HG02852 (cell line): ENCODE measurements at regions not wholly inside any gene's neighbourhood (a gene's known extent, or its start where the extent isn't known, plus 50 kb on each side); places are given as distances from the start of the nearest gene placed in this dataset.

Experiments used
- ATAC-seq: cut with Tn5 transposase; IDR thresholded peaks from one replicate; pipeline ENCODE4 v1.9.1; 2021; ENCODE audit warnings: mild to moderate bottlenecking, moderate library complexity; ENCODE audit not compliant: unreplicated experiment

DNA sequence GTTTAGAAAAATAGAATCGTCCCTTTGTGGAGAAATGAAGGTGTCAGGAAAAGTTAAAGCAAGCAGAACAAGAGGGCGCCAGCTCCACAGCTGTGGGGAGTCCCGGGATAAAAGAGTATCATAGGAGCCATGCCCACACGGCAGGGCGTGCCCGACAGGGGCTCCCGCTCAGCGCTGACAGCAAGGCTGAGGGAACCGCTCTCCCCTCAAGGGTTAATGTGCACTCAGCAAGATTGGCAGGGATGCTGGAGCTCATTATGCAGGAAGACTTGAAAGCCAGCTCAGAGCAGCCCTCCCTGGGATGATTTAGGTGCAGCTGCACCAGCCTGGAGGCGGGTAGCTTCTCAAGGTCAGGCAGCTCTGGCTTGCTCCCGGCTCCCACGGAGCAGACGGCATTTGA, 500.2 kb downstream of the EIPR1 start:
- ATAC-seq: no peak

DNA sequence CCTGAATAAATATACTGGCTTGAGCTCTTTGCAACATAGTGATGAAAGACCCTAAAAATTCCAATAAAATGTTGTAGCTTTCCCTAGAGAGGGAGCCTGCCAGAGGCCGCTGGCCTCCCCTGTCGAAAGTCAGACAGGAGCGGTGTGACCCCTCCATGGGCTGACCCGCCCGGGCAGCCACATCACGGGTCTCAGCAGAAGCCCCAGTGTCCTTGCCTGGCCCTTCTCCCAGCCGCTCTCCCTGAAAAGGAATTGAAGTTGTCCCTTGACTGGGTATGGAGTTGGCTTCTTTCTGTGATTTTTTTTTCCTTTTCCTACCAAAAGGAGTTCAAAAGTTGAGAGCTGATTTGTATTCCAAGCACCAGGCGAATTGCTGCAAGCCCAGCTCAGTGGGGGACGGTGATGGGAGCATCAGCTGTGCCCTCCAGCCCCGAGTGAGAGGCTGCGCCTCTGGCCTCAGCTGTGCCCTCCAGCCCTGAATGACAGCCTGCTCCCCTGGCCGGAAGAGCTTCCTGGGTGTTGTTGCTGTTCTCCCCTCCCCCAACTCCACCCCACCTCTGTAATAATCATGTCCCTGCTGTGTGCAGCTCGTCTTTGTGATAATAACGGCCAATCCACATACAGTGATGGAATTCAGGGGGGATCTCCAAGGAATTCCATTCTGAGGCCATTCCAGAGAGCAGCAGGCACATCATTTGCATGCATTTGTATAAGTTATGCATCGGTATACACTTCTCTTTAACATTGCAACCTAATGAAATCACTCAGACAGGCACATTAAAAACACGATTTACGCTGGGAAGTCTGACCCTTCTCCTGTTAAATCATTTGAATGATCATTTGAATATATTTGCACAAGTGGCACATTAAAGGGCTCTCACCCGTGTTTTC, 501.0 kb downstream of the EIPR1 start:
- ATAC-seq: no peak

DNA sequence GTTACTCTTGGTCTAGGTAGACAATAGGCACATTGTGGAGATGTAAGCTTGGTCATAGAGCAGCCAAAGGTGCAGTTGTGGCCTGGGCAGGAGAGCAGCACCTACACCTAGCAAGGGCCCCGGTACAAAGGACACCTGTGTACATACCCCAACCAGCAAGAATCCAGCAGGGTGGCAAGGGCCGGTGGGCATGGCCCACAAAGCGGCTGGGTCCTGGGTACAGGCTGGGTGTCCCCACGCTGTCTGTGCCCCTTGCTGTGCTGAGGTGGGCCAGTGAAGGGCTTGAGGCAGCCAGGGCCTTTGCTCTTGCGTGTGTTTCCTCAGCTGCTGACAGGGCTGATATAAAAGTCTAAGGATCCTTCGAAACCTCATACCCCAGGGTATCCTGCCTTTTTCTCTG, 501.8 kb downstream of the EIPR1 start:
- no peak for ATAC-seq

DNA sequence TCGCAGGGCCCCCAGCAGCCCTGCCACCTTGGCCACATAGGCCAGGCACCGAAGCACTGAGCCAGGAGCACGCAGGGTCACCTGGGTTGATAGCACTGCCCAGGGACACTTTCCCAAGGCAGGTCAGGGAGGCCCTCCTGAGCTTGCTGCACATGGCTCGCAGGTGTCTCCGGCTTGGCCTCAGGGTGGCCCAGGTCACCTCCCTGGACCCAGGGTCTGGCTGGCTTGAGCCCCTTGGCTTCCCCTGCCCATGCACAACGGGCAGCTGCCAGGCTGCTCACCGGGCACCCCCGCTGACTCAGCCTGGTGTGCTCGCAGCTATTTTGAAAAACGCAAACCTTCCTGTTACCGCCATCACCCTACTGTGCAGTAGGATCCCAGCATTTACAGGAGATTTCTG, 502.3 kb downstream of the EIPR1 start:
- no peak for ATAC-seq

DNA sequence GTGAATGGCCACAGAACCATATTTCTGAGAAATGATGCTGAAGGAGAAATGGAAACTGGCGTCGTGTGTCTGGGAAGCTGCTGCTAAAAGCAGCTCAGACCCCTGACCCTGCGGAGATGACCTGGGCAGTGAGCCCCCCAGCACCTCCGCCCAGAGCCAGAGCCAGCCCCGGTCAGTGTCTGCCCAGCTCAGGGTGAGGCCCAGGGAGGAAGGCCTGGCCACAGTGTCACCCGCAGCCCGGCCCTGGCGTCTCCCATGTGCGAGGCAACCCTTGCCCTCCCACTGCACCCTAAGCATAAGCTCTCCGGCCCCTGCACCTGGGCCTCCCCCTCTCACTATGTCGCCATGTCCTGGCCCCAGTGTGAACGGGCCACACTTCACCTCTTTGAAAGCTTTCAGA, 502.8 kb downstream of the EIPR1 start:
- no peak for ATAC-seq

DNA sequence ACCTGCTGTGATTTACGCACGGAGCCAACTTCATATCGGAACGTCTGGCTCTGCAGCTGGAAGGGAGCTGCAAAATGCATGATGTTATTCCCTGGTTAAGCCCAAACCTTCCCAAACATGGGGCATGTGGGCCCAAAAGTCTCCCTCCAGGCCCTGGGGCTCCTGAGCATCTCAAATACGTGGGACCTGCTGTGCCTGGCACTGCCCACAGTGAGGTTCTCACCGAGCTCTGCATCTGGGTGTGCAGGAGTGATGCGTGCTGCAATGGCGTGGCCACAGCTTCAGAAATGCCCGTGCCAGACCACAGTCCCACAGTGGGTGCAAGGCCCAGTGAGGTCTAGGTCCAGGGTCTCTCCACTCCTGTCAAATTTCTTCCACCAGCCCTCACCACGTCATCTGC, 503.3 kb downstream of the EIPR1 start:
- no peak for ATAC-seq

DNA sequence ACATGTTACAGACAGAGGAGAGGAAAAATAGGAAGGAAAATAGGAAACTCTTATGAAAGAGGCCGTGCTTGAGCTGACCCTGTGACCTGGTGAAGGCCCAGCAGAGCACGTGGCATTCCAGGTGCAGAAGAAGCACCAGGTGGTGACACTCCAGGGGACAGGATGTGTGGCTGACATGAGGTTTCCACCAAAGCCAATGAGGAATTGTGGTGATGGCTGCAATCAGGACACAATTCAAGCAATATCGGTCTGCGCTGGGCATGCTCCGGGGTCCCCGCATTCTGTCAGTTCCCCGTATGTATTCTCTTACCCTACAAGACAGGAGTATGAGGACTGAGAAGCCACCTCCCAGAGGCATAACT, 504.2 kb downstream of the EIPR1 start:
- ATAC-seq: no peak

DNA sequence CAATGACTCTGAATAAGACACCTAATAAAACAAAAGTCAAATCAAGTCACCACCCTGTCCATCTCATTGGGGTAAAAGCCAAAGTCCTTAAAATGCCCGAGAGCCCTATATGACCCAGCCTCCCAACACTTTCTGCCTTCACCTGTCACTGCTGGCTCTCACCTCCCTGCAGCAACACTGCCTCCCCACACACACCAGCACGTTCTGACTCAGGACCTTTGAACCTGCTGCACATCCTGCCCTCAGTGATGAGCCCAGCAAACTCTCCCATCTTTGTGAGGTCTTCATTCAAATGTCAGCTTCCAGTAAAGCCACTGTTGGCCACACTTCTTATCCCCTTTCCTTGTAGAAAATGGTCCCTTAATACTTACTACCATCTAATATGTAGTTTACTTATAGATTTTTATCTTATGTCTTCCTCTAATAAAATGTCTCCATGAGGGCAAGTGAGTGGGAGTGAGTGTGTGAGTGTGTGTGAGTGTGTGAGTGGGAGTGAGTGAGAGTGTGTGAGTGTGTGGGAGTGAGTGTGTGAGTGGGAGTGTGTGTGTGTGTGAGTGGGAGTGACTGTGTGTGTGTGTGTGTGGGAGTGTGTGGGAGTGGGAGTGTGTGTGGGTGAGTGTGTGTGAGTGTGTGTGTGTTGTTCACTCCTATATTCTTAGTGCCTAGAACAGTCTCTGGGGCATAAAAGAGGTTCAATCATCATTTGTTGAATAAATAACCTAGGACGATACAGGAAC, 504.7 kb downstream of the EIPR1 start:
- no peak for ATAC-seq

DNA sequence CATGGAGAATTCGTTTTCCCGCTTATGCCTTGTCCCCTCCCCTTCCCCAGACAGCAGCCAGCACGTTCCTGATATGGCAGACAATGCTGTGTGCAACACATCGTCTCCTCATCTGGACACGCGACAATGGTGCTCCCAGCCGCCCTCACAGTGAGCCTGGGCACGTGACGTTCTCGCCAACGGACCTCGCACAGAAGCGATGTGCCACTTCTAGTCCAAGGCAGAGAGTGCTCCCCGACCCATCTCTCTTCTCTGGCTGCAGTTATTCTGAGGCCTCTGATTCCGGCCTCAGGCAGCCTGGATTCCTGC, 505.4 kb downstream of the EIPR1 start:
- no peak for ATAC-seq

DNA sequence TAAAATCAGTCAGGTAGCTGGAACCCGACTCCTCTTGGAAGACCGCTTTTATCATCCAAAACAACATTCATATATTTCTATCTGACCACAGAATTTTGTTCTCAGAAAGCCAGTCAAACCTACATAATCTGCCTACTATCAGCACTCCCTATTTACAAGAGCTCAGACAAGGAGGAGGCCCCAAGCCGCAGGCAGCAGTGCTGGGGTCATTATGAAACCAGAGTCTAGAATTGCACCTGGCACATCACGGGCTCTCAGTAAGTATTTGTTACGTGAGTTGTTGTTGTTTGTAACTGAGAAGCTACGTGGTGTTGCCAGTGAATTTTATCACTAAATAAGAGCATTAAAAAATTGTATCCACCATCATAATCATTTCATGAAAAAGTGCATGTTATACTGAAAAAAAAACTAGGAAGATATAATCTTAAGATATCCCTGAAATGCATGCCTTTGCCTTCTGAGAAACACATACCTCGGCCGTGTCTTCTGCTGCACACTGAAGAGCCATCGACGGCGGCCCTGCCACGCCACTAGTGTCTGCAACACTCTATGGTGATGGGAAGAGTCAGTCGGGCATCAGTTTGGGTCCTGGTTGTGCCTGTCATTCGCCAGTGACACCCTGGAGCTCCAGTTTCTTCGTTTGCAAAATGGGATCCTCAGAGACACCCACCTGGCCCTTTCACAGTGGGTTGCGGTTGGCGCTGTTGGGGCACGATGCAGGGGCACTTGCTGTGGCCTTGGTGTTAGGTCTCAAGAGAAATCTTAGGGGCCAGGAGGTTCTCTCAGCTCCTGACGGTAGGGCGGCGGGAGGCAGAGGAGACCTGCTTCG, 505.9 kb downstream of the EIPR1 start:
- ATAC-seq: no peak

DNA sequence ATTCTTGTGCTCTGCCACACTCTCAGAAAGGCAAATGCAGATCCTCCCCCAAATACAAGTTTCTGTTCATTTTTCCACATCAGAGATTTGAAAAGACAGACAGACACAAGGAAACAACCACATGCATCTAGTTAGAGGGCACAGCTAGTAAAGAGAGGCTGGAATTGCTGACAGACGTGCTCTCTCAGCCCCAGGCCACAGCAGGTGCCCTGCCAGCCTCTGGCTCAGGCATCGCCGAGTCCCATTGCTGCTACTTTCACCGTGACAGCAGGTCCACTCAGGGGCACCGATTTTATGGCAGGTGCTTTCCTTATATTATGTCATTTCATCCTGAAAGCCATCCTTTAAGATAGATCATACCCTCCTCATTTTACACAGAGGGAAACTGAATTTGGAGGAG, 507.5 kb downstream of the EIPR1 start:
- no peak for ATAC-seq

DNA sequence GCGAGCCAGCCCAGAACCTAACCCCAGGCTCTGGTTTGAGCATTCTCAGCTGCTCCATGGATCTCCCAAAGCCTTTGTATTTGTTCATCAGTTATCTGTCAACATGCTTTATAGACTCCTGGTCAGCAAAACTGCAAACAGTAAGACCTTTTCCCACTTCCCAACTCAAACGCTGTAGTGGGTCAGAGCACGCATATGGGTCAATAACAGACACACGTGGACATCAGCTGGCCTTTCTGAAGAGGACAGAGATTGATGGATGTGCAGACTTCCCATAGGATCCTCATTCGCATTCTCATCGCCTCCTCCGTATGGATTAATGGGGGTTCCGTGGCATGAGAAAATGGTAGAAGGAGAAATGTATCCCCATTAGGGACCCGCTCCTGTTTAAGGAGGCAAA, 508.1 kb downstream of the EIPR1 start:
- no peak for ATAC-seq

DNA sequence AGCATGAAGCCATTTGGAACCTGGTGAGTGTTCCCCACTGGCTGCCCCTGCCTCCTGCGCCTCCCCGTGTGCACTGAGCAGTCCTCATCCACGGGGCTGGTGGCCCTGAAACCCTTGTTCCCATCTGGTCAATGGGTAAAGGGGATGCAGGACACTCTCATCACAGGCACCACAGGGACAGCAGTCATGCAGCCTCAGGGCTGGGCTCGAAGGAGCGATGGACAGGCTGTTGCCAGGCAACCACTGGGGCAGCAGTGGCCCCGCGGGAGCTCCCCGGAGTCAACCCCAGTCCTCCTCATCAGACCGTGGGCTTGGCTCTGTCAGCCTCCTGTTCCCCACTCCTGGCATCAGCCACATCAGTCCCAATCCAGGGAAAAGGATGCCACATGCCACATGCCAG, 509.5 kb downstream of the EIPR1 start:
- no peak for ATAC-seq

DNA sequence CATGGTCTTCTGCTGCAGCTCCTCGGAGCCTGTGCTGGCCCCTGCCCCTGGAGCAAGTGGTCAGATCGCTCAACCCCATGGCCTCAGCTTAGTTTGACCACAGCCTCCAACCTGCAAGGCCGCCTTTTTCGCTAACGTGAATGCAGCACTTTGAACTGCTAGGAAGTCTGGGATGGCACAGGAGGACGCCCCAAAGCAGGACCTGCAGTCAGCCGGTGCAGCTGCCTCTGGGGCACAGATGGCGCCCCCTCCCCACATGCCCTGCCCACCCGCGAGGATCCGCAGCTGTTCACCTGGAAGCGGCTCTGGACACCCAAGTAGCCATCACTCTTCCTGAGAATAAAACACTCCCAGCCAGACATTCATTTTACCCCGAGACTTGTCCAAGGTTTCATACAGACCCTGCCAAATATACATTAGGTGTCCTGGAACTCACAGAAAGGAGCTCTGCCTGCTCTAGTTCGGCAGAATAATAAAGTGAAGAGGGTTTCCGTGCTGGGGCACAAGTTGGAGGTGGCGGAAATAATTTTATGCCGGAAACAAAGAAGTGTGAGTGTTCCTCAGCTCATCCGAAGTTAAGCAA, 510.1 kb downstream of the EIPR1 start:
- ATAC-seq: no peak

DNA sequence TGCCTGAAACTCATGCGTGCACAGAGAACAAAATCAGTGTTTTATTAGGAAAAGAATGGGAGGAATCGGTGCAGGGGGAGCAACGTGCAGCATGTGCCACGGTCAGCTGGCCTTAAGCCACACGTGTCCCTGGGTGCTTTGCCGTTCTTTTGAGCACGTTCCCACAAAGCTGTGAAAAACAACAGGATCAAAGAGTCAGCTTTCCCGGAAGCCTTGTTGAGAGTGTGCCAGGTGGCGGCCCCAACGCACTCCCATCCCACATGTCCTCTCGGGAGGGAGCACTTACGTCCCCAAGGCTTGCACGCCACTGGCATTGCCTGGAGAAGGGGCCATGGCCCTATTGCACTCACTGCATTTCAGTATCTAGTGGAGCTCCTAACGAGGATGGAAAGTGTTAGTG, 511.2 kb downstream of the EIPR1 start:
- no peak for ATAC-seq

DNA sequence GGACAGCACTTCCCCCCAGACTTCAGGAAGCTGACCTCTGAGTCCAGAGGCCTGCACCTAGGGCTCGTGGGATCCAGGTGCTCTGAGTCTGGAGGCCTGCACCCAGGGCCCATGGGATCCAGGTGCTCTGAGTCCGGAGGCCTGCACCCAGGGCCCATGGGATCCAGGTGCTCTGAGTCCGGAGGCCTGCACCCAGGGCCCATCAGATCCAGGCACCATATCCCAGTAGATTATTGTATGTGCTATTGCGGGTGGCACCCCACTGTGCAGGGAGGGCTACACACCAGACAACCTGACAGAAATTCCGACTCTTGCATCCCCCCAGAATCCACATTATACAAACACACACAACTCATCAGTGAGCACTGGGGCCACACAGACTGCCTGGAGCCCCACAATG, 515.2 kb downstream of the EIPR1 start:
- ATAC-seq: no peak

DNA sequence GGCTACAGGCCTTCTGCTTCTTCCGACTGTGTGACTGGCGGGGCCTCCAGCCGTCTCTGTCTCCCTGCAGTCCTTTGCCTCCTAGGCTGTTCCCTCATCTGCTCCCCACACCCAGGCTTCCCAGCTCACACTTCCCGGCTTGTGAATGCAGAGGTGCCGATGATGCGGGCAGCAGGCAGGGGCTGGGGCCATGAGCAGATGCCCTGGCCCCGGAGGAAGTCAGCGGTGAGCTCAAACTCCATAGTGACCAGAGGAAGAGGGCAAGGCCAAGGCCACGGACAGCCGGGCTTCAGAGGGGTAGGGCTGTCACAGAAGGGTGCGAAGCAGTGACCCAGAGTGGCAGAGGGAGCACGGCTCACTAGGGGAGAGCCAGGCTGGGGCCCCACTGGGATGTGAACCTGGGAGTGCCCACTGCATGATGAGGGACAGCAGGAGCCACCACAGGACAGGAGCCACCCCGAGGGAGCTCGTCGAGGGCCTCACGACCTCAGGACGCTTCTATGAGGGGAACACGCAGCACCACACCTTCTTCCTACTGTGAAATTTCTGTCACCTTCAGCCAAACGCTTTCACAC, 515.9 kb downstream of the EIPR1 start:
- ATAC-seq: no peak

DNA sequence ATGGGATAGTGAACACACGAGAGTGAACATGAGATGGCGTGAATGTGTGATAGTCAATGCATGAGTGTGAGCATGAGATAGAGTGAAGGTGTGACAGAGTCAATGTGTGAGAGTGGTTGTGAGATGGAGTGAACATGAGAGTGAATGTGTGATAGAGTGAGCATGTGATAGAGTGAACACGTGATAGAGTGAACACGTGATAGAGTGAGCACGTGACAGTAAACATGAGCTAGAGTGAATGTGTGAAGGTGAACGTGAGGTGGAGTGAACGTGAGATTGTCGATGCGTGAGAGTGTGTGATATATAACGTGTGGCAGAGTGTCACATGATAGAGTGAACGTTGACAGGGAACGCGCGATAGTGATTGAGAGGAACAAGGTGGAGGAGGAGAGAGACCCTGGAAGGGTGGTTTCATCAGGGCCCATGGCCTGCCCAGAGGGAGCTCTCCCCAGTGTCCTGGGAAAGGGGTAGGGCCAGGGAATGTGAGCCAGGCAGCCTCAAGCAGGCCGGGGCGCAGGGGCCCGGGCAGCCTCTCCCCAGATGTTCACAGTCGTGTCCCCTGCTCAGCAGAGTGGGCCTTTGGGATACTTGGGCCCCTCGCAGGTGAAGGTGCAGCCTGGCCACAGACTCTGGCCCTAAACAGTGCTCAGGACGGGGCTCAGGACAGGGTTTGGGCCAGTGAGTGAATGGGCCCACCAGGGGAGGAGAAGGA, 516.9 kb downstream of the EIPR1 start:
- no peak for ATAC-seq

DNA sequence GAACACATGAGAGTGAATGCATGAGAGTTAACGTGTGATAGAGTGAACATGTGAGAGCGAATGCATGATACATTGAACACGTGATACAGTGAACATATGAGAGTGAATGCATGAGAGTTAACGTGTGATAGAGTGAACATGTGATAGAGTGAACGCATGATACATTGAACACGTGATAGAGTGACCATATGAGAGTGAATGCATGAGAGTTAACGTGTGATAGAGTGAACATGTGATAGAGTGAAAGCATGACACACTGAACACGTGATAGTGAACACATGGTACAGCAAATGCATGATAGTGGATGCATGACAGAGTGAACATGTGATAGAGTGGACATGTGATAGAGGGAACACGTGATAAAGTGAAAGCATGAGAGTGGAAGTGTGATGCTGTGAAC, 517.9 kb downstream of the EIPR1 start:
- no peak for ATAC-seq

DNA sequence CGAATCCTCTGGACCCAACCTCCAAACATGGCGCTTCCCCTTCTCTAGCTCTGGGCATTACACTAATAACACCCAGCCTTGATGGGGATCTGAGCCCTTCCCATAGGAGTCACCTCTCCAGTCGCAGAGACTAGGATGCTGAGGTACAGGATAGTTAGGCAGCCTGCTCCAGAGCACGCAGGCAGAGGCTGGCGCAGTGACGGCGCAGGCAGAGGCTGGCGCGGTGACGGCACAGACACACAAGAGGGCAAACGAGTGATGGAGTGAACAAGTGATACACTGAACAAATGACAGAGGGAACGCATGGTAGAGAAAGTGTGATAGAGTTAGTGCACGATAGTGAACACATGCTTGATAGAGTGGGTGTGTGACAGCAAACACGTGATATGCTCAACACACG, 518.5 kb downstream of the EIPR1 start:
- no peak for ATAC-seq
